NCI-H510A (cell line): ENCODE measurements at regions not wholly inside any gene's neighbourhood (a gene's known extent, or its start where the extent isn't known, plus 50 kb on each side); places are given as distances from the start of the nearest gene placed in this dataset.
"Not testable (repeated sequence)": the region's sequence is repeated elsewhere in the genome, so short reads cannot be mapped to it uniquely, and the experiment has no call there.

Experiments
- DNase-seq: peaks from one replicate; lab custom pipeline; 2025; lab: John Stamatoyannopoulos, UW

DNA sequence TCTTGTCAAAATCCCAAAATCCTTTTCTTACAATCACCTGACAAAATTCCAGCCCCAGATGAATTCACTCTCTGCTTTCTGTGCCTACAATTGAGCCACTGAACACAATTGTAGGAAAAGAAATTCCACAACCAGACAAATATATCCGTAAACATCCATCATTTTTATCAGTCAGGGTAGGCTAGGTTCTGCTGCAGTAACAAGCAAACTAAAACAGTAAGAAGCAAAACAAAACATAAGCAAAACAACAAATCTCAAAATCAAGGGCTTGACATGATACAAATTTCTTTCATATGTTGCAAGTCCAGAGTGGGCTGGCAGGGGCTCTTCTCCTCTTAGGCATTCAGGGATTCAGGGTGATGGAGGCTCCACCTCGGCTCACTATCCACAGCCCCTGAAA, 114.2 kb upstream of the MAN2A1 start:
- no peak for DNase-seq

DNA sequence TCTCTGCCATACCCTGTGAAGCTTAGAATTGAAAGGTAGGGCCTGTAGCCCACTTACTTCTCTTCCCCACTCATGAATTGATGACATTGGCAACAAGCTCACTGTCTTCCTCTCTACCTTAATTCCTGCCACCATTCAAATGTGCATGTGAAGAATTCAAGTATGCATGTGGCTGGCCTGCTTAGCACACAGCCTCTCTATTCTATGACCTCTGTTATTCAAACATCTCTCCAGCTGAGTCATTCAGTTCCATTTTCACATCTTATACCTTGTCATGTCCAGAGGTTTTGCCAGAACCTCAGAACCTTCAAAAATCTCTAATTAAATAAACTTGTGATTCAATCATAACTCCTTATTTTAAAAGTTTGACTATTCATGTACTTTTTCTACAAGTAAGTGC, 114.7 kb upstream of the MAN2A1 start:
- DNase-seq: no peak

DNA sequence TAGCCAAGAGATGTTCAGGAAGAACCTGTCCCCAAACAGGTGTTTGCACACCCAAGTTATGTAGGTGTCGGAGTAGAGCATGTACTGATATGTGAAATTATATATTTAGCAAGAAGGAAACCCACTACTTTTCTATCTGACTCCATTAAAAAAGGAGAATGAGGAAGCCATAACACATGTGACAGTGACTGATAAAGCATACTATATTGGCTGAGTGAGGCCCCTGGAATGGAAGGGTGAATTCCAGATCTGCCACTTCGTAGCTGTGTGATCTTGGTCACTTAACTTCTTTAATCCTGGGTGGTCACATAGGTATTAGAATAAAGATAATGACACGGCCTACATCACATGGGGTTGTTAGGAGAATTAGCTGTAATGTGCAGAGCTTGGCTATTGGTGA, 116.0 kb upstream of the MAN2A1 start:
- no peak for DNase-seq

DNA sequence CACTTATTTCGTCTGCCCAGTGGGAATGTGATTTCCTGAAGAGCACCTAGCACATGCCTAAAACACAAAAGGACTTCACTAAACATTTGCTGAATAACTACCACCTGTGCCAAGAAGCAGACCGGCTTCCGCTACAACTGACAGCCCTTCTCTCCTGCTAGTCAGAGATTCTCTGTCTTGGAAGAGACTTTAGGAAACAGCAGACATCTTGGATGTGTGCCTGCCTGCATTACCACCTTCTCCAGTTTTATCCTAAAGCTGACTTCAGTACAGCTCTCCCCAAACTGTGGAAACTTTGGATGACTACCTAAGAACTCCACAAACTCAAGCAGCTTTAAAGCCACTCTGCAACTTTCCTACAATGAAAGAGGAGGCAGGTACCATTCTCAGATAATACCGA, 116.5 kb upstream of the MAN2A1 start:
- DNase-seq: no peak

DNA sequence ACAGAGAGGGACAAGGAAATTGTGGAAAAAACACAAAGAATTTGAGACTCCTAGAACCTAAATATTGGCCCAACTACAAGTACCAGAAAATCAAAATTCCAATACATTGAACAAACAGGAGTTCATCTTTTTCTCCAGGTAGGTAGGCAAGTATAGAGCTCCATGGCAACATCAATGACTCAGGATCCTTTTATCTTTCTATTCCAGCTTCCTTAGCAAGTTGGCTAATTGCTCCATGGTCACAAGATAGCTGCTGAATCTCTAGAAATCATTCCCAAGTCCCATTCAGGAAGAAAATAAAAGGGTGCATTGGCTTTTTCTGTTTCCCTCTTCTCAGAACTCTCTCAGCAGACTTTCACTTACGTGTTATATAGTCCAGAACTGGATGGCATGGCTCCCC, 117.9 kb upstream of the MAN2A1 start:
- DNase-seq: no peak

DNA sequence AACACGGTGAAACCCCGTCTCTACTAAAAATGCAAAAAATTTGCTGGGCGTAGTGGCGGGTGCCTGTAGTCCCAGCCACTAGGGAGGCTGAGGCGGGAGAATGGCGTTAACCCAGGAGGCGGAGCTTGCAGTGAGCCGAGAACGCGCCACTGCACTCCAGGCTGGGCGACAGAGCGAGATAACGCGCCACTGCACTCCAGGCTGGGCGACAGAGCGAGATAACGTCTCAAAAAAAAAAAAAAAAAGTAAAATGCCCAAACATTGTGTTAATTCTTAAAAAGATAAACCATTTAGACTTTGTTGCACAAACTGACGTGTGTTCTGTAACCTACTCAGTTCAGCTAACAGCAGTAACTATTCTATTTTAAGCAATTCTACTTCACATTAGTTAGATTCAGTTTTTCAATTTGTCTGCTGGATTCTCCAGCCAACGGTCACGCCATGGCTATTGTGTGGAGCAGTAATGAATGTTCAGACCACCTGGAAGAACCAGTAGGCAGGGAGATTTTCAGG, 119.3 kb upstream of the MAN2A1 start:
- no peak for DNase-seq

DNA sequence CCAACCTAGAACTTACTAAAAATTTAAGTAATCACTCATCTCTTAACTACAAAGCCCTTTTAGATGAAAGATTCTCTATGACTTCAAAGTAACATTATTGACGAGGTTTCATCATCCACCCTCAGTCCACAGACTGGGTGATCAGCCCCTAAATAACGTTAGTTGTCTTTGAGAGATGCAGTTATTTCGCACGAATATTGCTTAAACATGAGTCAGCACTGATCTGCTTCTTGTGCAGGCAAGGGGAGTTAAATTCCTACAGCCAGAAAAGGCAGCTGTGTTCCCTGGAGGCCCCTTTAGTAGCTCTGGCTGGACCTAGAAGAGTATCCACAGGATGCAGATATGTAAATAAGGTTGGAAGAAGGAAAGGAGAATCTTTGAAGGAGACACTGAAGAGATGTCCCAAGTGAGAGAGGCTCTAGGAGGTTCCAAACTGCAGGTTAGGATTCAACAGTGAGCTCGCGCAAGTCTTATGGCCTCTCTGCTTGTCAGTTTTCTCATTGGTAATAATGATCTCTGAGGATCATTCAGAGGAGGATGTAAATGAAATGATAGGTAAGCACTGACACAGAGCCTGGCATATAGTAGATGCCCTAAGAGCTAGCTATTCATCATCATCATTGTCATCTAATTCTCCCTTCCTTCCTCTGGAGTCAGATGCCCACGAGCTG, 122.2 kb upstream of the MAN2A1 start:
- DNase-seq: no peak

DNA sequence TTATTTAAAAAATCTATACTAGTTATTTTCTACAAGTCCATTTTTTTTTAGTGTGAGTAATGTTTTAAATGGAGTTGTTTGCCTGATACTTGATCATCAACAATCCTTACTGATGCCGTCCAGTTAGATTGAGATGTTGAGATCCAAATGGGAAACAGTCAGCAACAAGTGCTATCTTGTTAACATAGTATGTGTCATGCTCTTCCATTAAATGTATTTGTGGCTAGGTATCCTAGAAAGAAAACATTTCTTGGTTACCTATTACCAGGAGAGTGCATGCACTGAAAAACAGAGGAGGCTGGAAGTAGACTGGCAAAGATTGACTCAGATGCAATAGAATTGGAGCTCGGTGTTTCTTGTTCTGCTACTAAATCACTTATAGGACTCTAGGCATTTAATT, 123.4 kb upstream of the MAN2A1 start:
- DNase-seq: no peak

DNA sequence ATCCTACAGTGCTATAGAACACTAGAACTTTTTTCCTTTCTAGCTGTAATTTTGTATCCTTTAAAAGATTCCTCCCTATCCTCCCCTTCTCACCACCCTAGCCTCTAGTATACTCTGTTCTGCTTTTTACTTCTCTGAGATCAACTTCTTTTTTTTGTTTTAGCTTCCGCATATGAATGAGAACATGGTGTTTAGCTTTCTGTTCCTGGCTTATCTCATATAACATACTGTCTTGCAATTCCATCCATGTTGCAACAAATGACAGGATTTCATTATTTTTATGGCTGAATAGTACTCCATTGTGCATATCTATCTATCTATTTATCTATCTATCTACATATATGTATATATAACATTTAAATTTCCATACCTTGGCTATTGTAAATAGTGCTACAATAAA, 126.0 kb upstream of the MAN2A1 start:
- no peak for DNase-seq

DNA sequence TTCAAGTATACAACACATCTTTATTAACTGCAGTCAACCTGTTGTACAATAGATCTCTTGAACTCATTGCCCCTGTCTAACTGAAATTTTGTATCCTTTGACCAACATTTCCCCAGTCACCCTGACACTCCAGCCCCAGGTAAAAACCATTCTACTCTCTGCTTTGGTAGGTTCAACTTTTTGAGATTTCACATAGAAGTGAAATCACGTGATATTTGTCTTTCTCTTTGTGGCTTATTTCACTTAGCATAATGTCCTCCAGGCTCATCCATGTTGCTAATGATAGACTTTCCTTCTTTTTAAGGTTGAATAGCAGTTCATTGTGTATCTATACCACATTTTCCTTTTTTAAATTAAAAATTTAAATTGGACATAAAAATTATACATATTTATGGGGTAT, 126.5 kb upstream of the MAN2A1 start:
- no peak for DNase-seq

DNA sequence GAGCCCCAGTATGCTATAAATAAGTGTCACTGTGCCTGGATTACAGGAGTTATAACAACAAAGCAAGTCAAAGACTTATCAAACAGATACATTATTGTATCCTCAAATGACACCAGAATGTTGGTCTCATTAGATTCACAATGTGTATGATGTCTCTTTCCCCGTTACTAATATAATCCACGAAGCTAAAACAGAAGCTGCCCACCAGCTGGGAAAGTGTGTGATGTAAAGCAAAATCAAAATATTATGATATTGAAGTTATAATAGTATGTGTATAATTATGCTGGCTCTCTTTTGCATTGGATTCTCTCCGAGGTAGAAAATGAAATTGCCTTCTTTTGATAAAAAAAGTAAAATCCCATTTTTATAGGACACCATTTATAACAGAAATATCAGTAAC, 127.3 kb upstream of the MAN2A1 start:
- no peak for DNase-seq

DNA sequence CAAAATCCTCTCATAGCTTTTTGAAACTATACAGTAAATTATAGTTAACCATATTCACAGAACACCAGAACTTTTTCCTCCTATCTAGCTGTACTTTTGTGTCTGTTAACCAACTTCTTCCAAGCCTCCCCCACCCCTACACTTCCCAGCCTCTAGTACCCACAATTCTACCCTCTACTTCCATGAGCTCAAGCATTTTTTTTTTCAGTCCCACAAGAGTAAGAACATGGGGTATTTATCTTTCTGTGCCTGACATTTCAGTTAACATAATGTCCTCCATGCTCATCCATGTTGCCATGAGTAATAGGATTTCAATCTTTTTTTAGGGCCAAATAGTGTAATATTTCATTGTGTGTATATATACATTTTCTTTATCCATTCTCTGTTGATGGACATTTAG, 128.3 kb upstream of the MAN2A1 start:
- no peak for DNase-seq

DNA sequence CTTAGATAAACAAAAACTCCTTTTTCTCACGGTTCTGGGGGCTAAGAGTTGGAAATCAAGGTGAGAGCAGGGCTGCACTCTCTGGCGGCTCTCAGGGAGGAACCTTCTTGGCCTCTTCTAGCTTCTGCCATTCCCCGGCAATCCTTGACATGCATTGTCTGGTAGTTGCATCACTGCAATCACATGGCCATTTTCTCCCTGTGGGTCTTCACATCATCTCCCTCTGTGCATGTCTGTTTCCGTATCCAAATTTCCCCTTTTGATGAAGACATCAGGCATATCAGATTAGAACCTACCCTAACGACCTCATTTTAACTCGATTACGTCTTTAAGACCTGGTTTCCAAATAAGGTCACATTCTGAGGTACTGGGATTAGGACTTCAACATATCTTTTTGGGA, 129.2 kb upstream of the MAN2A1 start:
- DNase-seq: no peak

DNA sequence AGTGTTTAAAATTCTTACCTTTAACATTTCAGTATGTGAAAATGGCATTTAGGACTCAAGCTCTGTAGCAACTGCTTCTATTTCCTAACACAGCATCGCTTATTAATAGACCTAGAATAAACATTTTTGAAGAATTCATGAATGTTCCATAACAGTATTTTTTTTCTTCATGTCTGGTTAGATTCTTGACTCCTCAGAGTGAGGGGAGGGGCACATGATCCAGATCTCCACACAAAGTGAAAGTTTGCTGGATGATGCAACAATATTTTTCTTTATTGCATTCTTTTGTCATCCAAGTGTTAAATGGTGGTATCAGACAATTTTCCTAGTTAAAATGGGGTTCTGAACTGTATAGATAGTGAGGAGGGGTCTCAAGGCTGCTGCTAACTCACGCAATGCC, 130.8 kb upstream of the MAN2A1 start:
- DNase-seq: no peak

DNA sequence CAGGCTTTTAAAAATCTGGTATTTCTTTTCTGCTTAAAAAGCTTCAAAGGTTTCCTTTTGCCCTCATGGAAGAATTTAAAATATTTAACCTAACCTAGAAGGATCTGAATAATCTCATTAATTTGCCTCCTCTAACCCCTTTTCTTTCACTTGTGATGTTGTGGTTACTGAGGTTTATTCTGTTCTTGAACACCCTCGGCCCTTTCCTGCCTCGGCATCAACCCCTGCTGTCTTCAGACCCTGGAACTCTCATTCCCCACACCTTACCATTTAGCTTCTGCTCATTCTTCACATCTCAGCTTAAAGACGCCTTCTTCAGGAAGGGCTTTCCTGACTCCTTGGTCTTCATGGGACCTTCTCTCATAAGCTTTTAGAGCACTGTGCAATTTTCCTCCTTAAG, 131.4 kb upstream of the MAN2A1 start:
- no peak for DNase-seq

DNA sequence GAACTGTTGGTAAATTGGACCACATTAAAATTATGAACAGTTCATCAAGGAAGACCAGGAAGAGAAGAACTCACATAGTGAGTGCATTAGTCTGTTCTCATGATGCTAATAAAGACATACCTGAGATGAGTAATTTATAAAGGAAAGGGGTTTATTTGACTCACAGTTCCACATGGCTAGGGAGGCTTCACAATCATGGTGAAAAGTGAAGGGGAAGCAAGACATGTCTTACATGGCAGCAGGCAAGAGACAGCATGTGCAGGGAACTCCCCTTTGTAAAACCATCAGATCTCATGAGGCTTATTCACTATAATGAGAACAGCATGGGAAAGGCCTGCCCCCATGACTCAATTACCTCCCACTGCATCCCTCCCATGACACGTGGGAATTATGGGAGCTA, 135.9 kb upstream of the MAN2A1 start:
- DNase-seq: no peak

DNA sequence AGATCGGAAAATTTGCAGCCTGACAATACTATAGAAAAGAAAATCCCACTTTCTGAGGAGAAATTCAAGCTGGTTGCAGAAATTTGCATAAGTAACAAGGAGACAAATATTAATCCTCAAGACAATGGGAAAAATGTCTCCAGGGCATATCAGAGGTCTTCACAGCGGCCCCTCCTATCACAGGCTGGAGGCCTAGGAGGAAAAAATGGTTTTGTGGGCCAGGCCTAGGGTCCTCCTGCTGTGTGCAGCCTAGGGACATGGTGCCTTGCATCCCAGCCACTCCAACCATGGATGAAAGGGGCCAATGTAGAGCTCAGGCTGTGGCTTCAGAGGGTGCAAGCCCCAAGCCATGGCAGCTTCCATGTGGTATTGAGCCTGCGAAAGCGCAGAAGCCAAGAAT, 138.5 kb upstream of the MAN2A1 start:
- DNase-seq: not testable (repeated sequence)

DNA sequence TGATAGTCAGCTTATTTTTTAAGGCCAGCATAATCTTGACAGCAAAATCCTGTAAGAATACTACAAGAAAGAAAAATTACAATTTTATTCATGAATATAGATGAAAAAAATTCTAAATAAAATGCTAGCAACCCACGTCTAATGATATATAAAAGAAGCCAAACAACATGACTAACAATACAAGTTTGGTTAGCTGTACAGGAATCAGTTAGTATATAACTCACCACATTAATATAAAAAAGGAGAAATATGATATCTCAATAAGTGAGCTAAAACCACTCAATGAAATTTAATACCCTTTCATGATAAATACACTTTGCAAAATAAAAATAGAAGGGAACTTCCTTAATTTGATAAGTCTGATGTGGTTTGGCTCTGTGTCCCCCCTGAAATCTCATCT, 139.7 kb upstream of the MAN2A1 start:
- DNase-seq: no peak

DNA sequence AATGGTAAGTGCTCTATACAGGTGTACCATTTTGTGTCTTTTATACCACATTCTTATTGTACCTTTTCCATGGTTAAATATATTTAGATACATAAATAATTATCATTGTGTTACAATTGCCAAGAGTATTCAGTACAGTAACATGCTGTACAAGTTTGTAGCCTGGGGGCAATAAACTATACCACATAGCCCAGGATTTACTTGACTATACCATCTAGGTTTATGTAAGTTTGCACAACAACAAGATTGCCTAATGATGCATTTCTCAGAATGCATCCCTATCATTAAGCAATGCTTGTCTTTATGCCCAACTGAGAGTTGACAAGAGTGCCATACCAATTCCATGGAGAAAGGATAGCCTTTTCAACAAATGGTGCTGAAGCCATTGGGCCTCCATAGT, 136.7 kb upstream of the PJA2 start:
- no peak for DNase-seq

DNA sequence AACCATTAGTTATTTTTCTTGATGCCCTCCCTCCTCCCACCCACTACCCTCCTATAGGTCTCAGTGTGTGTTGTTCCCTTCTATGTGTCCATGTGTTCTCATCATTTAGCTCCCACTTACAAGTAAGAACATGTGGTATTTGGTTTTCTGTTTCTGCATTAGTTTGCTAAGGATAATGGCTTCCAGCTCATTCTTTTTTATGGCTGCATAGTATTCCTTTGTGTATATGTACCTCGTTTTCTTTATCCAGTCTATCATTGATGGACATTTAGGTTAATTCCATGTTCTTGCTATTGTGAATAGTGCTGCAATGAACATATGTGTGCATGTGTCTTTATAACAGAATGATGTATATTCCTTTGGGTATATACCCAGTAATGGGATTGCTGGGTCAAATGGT, 135.1 kb upstream of the PJA2 start:
- not testable (repeated sequence) for DNase-seq

DNA sequence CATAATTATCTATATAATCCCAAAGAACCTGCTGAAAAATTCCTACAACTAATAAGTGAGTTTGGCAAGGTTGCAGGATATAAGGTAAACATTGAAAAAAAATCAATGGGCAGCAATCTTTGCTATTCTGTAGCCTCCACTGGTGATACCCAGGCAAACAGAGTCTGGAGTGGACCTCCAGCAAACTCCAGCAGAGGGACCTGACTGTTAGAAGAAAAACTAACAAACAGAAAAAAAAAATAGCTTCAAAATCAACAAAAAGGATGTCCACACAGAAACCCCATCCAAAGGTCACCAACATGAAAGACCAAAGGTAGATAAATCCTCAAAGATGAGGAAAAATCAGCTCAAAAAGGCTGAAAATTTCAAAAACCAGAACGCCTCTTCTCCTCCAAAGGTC, 128.9 kb upstream of the PJA2 start:
- not testable (repeated sequence) for DNase-seq

DNA sequence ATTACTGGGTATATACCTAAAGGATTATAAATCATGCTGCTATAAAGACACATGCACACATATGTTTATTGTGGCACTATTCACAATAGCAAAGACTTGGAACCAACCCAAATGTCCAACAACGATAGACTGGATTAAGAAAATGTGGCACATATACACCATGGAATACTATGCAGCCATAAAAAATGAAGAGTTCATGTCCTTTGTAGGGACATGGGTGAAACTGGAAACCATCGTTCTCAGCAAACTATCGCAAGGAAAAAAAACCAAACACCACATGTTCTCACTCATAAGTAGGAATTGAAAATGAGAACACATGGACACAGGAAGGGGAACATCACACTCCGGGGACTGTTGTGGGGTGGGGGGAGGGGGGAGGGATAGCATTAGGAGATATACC, 125.3 kb upstream of the PJA2 start:
- DNase-seq: not testable (repeated sequence)

DNA sequence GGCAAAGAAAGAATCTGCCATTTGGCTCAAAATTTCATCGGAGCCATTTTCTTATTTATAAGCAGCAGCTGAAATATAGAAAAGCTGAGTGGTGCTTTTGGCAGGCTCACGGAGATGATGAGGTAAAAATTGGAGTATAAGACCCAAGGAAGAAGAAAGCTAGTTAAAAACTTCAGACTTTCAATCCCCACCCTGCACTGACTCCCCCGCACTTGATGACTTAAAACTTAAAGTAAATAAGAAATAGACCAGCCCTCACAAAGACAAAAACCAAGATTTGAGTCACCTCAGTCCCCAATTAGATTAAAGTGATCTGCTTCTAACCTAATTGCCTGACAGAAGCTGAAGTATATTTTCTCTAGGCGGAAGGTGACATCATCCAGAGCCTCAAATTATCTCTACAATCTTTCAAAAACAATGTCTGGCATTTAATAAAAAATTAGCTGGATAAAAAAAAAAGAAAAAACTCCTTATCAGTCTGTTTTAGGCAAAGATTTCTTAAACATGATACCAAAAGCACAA, 124.0 kb upstream of the PJA2 start:
- no peak for DNase-seq

DNA sequence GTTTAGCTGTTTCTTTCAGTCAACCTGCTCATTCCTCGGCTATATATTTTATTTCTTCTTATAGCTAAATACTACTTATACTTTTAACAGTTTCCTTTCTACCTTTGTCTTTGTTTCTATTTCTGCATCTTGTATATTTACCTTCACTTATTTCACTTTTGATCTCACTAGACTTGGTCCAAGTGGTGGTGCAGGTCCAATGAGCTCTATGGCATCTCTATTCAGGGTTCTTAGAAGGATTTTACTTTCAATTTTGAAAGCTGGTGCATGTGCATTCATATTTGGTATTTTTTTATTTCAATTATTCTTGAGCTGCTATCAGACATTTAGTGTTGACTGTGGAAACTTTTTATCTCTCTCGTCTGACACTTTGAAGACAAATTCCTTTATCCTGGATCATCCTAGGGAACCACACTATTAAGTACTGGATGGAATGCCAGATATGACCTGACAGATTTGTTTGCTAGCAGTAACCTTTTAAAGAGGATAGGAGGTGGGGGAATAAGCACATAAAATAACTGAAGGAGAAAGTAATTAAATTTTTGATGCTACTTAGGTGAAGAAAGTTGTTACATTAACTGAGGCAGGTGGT, 123.1 kb upstream of the PJA2 start:
- DNase-seq: no peak
